ENCODE measurements at regions not wholly inside any gene's neighbourhood (a gene's known extent, or its start where the extent isn't known, plus 50 kb on each side); places are given as distances from the start of the nearest gene placed in this dataset.
"Not testable (repeated sequence)": the region's sequence is repeated elsewhere in the genome, so short reads cannot be mapped to it uniquely, and the experiment has no call there.

GRCh38 chr1:227508431-227508830 is 54.9 kb upstream of the ZNF678 start:
- no peak for DNase-seq (ENCODE audit: low spot score)

- not testable (repeated sequence) for DNase-seq (ENCODE audit: low spot score)
Observed at GRCh38 chr1:227506490-227507393, 56.6 kb upstream of the ZNF678 start.

- DNase-seq (ENCODE audit: low spot score): not testable (repeated sequence)
Observed at GRCh38 chr1:227496045-227496444, 67.3 kb upstream of the ZNF678 start.

- DNase-seq (ENCODE audit: low spot score): not testable (repeated sequence)
Observed at GRCh38 chr1:227493863-227494551, 69.3 kb upstream of the ZNF678 start.

GRCh38 chr1:227490478-227490877 is 72.9 kb upstream of the ZNF678 start:
- DNase-seq (ENCODE audit: low spot score): peak; percentile 2

GRCh38 chr1:227490001-227490400 is 73.4 kb upstream of the ZNF678 start:
- DNase-seq (ENCODE audit: low spot score): peak; percentile 1

GRCh38 chr1:227489572-227489971 is 73.8 kb upstream of the ZNF678 start:
- peak; percentile 0 for DNase-seq (ENCODE audit: low spot score)

GRCh38 chr1:227487606-227488005 is 75.8 kb upstream of the ZNF678 start:
- DNase-seq (ENCODE audit: low spot score): no peak

GRCh38 chr1:227486559-227486958 is 76.8 kb upstream of the ZNF678 start:
- DNase-seq (ENCODE audit: low spot score): no peak

- no peak for DNase-seq (ENCODE audit: low spot score)
Observed at GRCh38 chr1:227482023-227482299, 81.4 kb upstream of the ZNF678 start.

GRCh38 chr1:227474072-227474471 is 89.3 kb upstream of the ZNF678 start:
- DNase-seq (ENCODE audit: low spot score): not testable (repeated sequence)

GRCh38 chr1:227472772-227473171 is 90.6 kb upstream of the ZNF678 start:
- no peak for DNase-seq (ENCODE audit: low spot score)

- no peak for DNase-seq (ENCODE audit: low spot score)
Observed at GRCh38 chr1:227470688-227471087, 92.7 kb upstream of the ZNF678 start.

GRCh38 chr1:227469708-227470107 is 93.6 kb upstream of the ZNF678 start:
- no peak for DNase-seq (ENCODE audit: low spot score)

GRCh38 chr1:227466039-227466645 is 97.2 kb upstream of the ZNF678 start:
- no peak for DNase-seq (ENCODE audit: low spot score)

GRCh38 chr1:227465256-227465655 is 98.1 kb upstream of the ZNF678 start:
- DNase-seq (ENCODE audit: low spot score): no peak

GRCh38 chr1:227459977-227460376 is 103.4 kb upstream of the ZNF678 start:
- no peak for DNase-seq (ENCODE audit: low spot score)

- DNase-seq (ENCODE audit: low spot score): no peak
Observed at GRCh38 chr1:227459326-227459841, 104.0 kb upstream of the ZNF678 start.

GRCh38 chr1:227454686-227455085 is 108.7 kb upstream of the ZNF678 start:
- DNase-seq (ENCODE audit: low spot score): no peak

- no peak for DNase-seq (ENCODE audit: low spot score)
Observed at GRCh38 chr1:227453631-227454355, 109.6 kb upstream of the ZNF678 start.

GRCh38 chr1:227451954-227452353 is 111.4 kb upstream of the ZNF678 start:
- no peak for DNase-seq (ENCODE audit: low spot score)

GRCh38 chr1:227451057-227451456 is 112.3 kb upstream of the ZNF678 start:
- DNase-seq (ENCODE audit: low spot score): no peak
